DOHH2 (cell line): ENCODE measurements at regions not wholly inside any gene's neighbourhood (a gene's known extent, or its start where the extent isn't known, plus 50 kb on each side); places are given as distances from the start of the nearest gene placed in this dataset.

Experiments
- CTCF ChIP-seq: fragments of 200-600 bp; sonication (generic); IDR thresholded peaks from one replicate; pipeline ENCODE4 v1.5.1; 2014; ENCODE audit warnings: antibody characterized with exemption, mild to moderate bottlenecking, low read depth, low read length; ENCODE audit not compliant: poor library complexity, severe bottlenecking
- EZH2phosphoT487 ChIP-seq: fragments of 200-600 bp; sonication (generic); IDR thresholded peaks from 2 replicates; pipeline ENCODE4 v1.6.1; 2017; ENCODE audit warnings: borderline replicate concordance, mild to moderate bottlenecking, antibody characterized with exemption, low read length, moderate library complexity, mixed read lengths

- TF ChIP-seq CTCF (no peak), EZH2phosphoT487 (no peak)
Observed at GRCh38 chr4:95627709-95628108, 78.9 kb upstream of the UNC5C start.
